HG03469 (cell line): ENCODE measurements at regions not wholly inside any gene's neighbourhood (a gene's known extent, or its start where the extent isn't known, plus 50 kb on each side); places are given as distances from the start of the nearest gene placed in this dataset.
A peak's percentile ranks its signal among the peaks of the same experiment; 100 is the strongest.

Source experiments
- ATAC-seq: cut with Tn5 transposase; IDR thresholded peaks from one replicate; pipeline ENCODE4 v1.9.1; 2021; ENCODE audit warnings: mild to moderate bottlenecking, moderate library complexity, moderate number of reproducible peaks; ENCODE audit not compliant: unreplicated experiment

DNA sequence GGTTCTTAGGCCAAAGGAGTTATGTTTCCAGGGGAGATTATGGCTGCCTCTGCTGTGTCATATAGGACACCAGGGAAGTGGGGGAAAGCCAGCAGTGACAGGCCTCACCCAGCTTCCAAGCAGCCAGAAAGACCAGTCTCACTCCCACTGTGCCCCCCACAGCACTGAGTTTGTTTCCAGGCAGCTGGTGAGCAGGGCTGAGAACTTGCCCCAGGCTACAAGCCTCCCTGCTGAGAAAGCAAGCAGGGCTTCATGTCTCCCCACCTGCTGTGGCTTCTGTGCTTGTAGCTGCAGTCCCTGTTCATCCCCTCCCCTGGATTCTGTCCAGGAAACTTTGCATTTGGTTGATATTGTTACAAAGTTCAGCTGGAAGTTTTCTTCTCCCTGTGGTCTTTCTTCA lies 376.3 kb downstream of the PDCD6IP start:
- no peak for ATAC-seq

DNA sequence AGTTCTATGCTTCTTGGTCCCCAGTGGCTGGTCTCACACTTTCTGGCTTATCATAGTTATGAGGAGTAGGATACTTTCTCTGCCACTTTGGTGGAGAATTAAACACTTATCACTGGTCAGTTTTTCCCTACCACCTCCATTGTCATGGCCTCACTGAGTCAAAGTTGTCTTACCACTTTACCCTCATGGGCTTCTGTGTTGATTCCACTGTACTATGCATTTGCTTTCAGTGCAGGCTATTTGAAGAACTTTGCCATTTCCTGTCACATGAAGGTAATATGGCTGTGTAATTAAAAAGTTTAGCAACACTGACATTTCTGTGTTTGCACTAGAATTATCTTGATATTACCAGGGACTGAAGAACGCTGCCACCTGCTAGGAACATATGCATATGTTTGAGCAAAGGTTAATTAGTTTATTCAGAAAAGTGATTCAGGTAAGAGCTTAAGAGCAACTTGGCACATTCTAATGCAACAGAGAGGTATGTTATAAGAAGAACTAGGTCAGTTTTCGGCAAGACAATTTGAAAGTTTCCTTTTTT lies 377.3 kb downstream of the PDCD6IP start:
- ATAC-seq: no peak

DNA sequence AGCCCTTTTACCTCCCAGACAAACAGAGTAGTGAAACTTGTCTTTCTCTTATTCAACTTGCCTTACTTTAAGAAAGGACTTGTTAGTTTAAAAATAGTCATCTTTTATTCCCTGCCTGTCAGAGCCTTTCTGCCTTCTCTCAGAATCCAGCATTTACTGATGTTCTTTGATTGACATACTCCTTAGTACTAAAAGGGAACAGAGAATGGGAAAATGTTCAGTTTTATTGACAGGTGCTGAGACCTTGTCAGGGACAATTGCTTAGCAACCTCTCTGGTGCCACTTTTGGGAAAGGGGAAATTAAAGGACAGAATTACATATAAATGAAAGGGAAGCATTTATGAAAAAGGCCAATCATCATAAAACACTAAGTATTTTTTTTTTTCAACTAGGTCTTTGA lies 378.3 kb downstream of the PDCD6IP start:
- ATAC-seq: no peak

DNA sequence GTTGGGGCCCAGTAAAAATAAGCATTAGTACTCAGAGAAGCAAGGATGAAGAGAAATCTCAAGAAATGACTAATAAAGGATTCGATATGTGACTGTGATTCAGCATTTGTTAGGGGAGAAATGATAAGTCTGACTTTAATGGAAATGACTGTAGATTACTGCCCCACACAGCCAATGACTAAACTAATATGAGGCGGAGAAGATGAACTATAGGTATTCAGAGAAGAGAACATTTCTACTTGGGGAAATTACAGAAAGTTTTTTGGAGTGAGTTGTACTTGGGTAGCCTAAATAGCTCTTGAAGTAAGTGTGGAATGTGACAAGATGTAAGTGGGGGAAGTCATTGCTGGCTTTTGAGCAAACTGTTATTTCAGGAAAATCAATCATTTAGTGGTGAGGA lies 380.0 kb downstream of the PDCD6IP start:
- ATAC-seq: no peak

DNA sequence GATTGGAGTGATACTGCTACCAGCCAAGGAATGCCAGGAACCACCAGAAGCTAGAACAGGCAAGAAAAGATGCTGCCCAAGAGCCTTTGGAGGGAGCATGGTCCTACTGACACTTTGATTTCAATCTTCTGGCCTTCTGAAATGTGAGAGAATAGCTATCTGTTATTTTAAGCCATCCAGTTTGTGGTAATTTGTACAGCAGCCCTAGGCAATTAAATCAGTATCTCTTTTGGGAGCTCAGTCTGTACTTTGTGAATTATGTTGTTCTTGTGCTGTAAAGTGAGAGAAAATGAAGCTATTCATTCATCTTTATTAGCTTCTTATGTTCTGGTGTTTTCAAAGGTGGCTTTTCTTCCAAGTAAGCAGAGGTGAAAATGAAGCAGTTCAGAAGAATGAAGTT lies 381.3 kb downstream of the PDCD6IP start:
- ATAC-seq: no peak

DNA sequence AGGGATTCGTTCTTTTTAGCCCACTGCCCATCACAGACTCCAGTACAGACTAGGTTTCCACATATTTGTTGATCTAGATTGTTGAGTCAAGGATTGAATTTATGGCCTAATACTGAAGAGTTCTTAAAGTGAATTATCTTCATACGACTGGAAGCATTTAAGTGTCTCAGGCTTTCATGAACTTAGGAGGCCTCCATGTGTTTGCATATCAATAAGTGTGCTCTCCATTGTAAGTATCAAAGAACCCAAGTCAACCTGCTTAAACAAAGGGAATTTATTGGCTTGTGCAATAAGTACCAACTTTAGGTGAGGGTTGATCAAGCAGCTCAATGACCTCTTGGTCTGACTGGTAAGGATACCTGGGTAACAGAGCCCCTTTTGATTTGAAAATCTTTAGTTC lies 382.1 kb downstream of the PDCD6IP start:
- ATAC-seq: no peak

DNA sequence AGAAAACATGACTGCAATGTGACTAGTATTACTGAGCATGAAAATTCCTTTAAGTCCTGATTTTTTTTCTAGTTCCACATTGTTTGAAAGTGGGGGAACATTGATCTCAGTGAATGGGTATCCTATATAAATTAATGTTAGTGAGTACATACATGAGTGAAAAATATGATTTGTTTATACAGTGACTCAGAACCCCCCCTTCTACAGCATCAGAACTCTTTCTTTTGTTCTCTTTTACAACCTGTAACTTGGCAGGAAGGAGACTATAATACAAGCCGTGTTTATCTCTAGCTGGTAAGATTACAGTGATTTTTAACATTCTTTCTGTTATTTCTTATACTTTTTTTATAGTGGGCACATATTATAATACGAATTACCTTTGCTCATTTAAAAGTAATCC lies 384.7 kb downstream of the PDCD6IP start:
- no peak for ATAC-seq

DNA sequence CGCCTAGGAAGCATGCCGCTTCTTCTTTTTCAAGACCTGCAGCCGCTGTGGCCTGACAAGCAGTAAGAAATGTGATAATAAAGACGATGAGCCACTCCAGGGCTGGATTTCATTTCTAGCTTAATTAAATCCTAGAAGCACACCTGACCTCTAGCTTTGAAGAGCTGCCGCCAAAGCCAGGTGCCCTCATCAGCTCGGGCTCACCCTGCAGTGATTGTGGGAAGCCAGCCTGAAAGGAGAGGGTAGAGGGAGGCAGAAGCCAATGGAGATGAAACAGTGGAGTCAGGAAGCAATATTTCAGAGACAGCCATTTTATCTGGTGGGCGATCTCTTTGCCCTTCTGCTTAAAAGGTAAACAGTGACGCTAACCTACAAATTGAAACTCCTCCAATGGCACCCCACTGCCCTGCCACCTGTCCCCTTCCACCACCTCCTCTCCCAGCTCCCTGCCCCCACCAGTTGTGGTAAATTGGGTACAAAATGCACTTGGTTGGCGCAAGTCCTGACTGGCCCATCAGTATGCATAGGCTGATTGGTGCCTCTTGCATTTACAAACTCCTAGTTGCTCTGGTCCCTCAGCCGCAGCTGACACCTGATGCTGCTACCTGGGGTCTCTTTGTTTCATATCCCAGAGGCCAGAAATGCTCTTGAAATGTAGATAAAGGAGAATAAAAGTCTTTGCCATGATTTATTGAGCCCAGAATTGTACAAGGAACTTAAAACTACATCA lies 385.3 kb downstream of the PDCD6IP start:
- ATAC-seq: no peak

DNA sequence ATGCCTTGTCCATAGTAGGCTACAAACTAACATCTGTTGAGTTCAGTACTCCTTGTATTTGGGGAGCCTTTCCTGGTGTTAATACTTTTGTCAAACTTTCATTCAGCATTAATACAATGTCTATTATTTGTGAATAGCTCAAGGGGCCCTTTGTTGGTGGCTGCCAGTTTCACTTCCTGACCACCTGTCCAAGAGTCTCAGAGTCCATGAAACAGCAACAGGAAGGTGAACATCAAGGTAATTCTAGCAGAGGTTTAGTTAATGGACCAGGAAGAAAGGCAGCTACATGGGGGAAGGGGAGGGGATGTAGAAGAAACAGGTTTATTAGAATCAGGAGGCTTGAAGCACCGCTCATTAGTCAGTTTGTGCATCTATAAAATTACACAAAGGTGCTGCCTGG lies 386.9 kb downstream of the PDCD6IP start:
- ATAC-seq: no peak

DNA sequence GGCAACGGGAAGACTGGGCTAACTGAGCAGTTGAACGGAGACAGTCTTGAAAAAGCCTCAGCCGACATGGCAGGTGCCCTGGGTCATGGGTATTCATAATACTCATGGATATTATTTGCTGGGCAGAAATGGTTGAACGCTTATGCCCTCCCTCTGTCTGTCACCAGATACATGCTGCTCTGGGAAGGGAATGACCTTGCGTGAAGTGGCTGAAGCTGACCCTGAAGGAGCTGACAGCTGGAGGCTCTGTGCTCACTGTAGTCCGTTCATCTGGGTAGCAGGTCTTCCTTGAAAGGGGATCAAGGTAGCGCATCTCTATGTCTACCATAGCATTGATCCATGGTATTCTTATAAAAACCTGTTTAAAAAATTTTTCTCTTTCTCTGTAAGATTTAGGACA lies 390.7 kb downstream of the PDCD6IP start:
- ATAC-seq: no peak

DNA sequence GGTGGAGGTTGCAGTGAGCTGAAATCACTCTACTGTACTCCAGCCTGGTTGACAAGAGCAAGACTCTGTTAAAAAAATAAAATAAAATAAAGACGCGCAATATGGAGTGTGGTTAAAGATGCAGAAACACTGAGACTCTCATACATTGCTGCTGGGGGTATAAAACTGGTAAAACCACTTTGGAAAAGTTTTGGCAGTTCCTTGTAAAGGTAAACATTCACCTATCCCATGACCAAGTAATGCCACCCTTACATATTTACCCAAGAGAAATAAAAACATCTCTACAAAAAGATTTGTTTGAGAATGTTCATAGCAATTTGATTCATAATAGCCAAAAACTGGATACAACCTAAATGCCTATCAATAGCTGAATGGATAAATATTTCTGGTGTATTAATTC lies 398.5 kb downstream of the PDCD6IP start:
- no peak for ATAC-seq

DNA sequence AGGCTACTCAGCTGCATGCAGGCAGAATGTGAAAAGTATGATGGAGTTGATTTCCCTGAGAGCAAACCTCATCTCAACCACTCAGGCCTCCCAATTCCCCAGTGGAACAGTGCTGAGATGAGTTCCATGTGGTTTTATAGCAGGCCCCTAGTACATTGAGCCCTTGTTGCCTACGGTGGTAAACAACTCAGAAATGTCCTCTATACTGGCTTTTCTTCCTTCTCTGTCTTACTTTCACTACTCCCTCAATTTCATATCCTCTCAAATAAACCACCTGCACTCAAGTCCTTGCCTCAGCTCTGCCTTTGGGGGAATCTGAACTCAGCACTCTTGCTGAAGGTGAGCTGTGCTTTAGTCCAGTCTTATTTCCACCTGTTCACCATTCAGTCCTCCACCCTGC lies 399.9 kb downstream of the PDCD6IP start:
- ATAC-seq: no peak

DNA sequence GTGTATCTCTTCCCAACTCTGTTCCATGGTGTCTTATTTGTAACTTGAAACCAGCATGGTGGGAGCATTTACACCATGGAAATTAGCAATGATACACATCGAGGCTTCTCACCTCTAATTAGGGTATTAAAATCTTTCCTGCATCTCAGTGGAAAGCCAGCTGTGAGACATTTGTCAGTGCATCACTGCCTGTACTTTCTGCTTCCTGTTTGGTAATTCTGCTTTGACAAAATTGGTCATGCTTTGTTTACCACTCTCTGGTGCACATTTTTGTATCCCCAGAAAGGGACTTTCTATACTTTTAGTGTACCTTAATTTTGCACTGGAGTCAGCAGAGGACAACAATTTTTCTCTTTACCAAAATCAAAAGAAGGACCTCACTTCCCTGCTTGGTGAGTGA lies 402.1 kb downstream of the PDCD6IP start:
- ATAC-seq: peak; percentile 97

DNA sequence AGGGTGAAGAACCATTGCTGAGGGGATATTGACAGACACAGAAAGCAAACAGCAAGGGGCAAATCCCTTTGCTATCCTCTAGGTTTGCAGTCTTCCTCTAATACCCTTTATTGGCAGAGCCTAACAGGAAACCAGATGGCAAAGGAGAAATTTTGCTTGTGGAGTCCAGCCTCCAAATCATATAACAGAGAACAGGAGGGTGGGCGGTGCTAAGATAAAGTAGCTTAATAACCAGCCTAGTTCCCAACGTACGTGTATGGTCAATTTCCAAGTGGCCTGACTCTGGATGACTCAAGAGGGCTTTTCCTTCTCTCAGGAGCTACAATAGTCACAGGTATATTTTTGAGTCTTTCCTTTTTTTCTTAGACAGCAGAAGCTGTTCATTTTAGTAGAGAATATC lies 404.5 kb downstream of the PDCD6IP start:
- ATAC-seq: no peak

DNA sequence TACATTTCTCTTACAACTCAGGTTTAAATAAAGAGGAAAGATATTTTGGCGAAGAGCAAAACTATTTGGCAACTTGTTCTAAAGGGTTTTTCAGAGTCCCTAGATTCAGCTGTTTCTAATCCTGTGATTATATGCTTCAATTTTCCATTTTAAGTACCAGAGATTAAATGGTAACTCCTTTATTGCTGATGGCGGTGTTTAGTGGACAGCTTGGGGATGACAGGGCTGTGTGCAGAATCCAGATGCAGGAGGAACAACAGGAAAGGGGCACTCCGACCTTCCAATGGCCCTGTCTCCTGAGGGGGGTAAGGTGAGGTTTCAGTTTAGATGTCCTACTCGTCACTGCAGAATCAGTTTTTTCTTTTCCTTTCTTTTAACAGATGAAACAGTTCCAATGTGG lies 405.0 kb downstream of the PDCD6IP start:
- ATAC-seq: no peak

DNA sequence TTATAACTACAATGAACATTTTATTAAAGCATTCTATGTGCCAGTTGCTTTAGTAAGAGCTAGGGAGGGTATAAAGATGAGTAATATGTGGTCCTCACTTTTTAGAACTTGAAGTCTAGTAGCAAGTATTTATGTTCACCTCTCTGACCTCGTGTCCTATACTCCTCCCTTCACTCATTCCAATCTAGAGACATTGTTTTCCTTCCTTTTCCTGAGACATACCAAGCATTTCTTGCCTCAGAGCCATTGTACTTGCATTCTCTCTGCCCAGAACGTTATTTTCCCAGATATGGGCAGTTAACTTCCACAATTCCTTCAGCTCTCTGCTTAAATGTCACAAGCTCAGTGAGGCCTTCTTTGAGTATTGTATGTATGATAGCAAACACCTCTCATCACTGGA lies 408.6 kb downstream of the PDCD6IP start:
- ATAC-seq: no peak

DNA sequence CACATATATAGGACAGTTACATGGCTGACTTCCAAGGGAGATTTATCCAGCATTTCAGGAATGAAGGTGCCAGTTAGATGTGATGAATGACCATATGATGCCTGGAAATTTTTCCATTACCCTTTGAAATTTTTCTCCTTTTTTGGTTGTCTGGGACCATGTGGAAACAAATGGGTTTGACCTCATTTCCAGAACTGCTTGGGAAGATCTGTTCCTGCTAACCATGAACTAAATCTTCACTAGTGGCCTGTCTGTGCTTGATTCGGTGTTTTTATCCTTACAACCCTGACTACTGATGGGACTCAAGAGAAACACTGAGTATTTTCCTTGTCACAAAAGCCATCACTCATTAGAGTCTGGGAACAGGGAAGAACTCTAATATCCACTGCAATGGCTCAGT lies 409.4 kb downstream of the PDCD6IP start:
- ATAC-seq: no peak

DNA sequence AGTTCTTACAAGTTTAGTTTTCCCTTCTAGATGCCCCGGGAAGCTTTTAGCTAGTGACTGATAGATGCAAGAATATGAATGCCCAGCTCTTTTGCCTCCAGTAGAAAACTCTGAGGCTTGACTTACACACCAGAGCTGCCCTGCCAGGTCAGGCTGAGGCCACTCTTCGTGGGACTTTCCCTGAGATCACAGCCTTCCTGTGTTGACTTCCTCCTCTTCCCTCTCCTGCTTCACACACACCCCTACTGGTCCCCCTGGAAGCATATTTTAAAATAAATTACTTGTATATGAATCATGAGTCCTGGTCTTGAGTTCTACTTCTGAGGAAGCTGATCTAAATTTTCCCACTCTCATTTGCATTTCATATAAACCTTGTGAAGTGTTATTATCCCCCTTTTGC lies 413.7 kb downstream of the PDCD6IP start:
- ATAC-seq: no peak

DNA sequence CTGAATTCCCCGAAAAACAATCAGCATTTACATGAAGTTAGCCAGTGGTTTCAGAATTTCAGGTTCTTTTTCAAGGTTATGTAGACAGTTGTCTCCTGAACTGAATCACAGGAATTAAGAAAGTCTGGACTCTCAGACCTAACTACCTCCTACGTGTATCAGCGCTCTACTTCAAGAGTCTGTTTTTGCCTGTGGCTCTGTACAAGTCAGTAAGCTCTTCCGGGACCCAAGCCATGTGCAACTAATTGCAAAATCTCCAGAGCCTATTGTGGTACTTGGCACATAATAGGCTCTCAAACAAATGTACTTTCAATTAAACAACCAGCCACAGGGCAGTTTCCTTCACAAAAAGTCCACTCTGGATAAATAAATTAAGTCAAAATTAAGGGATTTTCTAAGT lies 414.2 kb downstream of the PDCD6IP start:
- ATAC-seq: no peak

DNA sequence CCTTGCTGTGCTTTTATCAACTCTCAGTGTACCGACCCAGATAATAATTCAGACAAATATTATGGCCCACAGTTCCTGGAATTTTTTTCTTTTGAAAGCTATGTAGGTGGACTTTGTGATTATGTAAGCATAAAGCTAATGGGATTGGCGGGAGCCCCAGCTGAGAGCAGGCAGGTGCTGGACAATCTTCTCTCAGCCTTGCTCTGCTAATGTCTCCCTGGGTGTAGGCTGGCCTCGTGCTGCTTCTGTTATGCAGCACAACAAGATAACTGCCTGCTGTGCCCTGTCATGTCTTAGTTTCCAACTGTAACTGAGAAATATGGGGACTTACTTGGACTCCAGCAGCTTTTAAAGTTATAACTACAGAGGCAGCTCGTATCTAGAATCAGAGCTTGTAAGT lies 415.0 kb downstream of the PDCD6IP start:
- no peak for ATAC-seq

DNA sequence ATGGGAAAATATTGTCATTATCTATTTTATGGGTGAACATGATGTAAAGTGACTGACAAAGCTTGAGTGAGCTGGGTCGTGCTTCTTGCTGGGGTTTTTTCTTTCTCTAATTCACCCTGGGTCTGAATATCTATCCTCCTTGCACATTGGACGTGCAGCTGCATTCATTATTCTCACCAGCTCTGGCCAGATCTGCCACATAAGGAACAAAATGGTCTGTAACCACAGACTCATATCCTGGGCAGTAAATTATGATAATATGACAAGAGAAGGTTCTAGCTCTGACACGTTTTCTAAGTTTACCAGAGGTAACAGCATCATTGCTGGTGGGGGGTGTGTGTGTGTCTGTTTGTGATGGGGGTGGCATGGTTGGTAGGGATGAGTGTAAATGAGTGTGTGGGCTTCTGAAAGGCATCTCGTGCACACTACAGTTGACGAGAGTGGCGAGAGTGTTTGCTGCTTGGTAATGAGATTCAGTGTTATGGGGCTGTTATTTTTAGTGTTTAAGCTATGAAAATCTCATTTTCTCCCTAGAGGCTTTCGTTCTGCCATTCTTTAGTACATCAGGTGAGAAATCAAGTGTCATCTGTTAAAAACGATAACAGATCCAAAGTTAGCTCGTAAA lies 418.4 kb downstream of the PDCD6IP start:
- ATAC-seq: no peak

DNA sequence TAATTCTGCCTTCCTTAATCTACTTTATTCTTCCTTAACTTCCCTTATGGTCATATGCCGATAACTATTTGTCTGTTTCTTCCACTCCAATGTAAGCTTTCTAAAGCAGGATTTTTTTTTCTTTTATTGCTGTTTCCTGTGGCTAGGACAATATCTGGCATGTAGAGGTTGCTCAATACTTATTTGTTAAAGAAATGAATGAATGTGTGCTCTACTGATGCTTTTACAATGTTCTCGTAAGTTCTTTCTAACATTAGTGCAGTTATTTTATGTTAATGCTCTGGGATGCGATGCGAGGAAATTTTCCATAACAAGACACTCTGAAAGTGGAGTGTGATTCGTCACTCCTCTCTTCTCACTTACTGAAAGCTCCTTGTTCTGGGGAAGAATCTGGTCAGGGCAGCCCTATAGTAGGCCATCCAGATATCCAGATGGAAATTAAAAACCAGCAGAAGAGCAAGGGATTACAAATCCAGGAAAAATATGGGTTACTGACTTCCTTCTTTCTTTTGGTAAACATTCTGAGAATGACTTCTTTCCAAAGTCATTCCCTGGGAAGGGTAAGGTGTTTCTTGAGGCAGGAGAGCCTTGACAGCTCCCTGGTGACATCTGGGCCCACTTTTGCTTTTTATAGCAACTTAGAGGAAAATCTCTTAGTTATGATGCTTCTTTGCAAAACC lies 420.4 kb downstream of the PDCD6IP start:
- no peak for ATAC-seq
